Activated CD8-positive, alpha-beta memory T cell treated with anti-CD3 and anti-CD28 coated beads for 36 hours (primary cell): ENCODE measurements at regions not wholly inside any gene's neighbourhood (a gene's known extent, or its start where the extent isn't known, plus 50 kb on each side); places are given as distances from the start of the nearest gene placed in this dataset.

Experiments
- CTCF ChIA-PET: fragments of 350-600 bp; sonication (Branson Sonifier 250); formaldehyde crosslinking; loops from one replicate; lab custom pipeline; 2021; ENCODE audit warnings: antibody characterized with exemption; lab: Charles Lee
- POLR2A ChIA-PET: fragments of 350-600 bp; sonication (Branson Sonifier 250); formaldehyde crosslinking; loops from one replicate; lab custom pipeline; 2021; ENCODE audit warnings: antibody characterized with exemption; lab: Charles Lee

DNA sequence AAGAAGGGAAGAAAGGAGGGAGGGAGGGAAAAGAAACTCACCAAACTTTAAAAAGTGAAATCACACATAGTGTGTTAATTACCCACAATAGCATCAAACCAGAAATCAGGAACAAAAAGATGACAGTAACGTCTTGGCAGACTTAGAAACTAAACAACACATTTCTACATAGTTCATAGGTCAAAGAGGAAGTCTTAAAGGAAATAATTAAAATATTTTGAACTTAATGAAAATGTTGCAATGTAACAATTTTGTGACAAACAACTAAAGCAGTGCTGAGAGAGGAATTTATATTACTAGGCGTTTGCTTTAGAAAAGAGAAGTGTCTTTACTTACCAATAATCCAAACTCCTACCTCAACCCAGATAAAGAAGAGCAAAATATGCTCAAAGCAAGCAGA lies 505.0 kb upstream of the ID2 start:
- CTCF ChIA-PET, result no interaction called here

DNA sequence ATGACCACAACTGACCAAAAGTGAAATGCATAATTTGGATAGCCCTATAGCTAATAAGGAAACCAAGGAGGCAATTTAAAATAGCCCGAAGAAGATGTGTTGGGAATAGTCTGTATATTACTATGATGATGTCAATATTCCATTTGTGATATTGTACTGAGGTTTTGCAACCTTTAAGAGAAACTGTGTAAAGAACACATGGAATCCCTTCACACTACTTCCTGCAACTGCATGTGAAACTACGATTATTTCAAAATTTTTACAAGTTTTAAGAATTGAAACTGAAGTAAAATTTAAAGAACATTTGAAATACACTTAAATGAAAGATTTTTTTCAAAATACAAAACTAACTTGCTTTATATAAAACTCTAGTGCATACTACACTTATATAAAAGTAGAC lies 504.3 kb upstream of the ID2 start:
- ChIA-PET CTCF (no interaction called here), POLR2A (no interaction called here)

More for the DNA sequence above, 505.0 kb upstream of the ID2 start:
- POLR2A ChIA-PET, result no interaction called here

DNA sequence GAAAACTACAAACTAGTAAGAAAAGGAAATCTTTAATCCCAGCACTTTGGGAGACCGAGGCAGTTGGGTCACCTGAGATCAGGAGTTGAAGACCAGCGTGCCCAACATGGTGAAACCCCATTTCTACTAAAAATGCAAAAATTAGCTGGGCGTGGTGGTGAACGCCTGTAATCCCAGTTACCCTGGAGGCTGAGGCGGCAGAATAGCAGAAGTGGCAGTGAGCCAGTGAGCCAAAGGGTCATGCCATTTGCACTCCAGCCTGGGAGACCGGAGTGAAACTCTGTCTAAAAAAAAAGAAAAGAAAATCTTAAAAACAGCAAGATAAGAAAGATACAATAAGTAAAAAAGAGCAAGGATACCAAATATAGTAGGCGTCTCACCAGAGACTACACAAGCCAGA lies 502.9 kb upstream of the ID2 start:
- ChIA-PET POLR2A (no interaction called here), CTCF (no interaction called here)

GRCh38 chr2:8189316-8189715 lies 492.5 kb upstream of the ID2 start:
- ChIA-PET POLR2A (no interaction called here), CTCF (no interaction called here)

- ChIA-PET POLR2A (no interaction called here), CTCF (no interaction called here)
Measured at GRCh38 chr2:8190279-8190678, 491.6 kb upstream of the ID2 start.

- POLR2A ChIA-PET, result no interaction called here
- CTCF ChIA-PET, result no interaction called here
Measured at GRCh38 chr2:8191427-8191826, 490.4 kb upstream of the ID2 start.

GRCh38 chr2:8193146-8193545 lies 488.7 kb upstream of the ID2 start:
- ChIA-PET POLR2A (no interaction called here), CTCF (no interaction called here)

- ChIA-PET CTCF (no interaction called here), POLR2A (no interaction called here)
Measured at GRCh38 chr2:8193686-8194615, 487.9 kb upstream of the ID2 start.

GRCh38 chr2:8195784-8196183 lies 486.1 kb upstream of the ID2 start:
- CTCF ChIA-PET, result no interaction called here

DNA sequence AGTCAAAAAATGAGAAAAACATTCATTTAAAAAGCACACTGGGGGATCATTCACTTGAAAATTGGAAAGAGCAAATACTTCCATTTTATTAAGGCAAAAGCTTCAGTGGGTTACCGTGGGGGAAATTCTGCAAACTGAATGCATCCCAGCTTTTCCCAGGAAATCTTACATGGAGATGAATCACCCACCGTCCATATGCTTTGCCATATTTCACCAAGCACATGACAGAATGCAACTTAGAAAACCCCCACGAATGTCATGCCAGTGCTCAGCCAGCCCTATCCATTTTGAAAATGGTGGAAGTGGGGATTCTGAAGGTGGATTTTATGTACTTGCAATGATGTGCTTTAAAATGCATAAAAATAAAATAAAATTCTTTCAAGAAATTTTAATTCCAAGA lies 485.5 kb upstream of the ID2 start:
- CTCF ChIA-PET, result no interaction called here

More at GRCh38 chr2:8195784-8196183, 486.1 kb upstream of the ID2 start:
- POLR2A ChIA-PET, result no interaction called here

DNA sequence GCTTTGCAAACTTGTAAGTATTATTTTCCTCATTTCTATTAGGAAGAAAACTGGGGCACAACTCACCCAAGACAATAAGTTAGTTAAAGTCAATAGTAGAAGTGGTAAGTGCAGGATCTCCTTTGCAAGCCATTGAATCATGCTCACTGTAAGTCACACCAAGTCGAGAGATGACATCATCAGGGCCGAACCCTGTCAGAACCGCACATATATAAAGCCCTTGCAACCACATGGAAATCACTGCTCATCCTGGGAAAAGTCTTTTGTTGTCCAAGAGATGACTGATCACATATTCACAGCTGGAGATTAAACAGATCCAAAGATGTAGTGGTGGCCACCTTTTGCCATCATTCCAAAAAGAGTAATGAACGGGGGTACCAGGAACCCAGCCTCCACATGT lies 484.8 kb upstream of the ID2 start:
- CTCF ChIA-PET, result no interaction called here
- POLR2A ChIA-PET, result no interaction called here

More for the DNA sequence above, 485.5 kb upstream of the ID2 start:
- POLR2A ChIA-PET, result no interaction called here

DNA sequence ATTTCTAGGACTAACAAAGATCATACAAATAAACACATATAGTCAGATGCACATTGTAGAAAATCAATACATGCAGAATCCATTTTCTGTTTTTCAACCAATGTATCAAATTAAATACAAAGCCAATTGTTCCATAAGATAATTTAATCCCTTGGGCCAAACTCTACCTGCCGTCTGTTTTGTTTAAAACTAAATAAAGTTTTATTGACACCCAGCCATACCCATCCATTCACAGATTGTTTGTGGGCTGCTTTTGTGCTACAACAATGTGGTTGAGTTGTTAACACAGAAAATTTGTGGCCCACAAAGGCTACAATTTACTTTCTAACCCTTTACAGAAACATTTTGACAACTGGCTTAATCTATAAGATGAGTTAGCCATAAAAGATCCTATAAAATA lies 484.0 kb upstream of the ID2 start:
- ChIA-PET CTCF (no interaction called here), POLR2A (no interaction called here)

DNA sequence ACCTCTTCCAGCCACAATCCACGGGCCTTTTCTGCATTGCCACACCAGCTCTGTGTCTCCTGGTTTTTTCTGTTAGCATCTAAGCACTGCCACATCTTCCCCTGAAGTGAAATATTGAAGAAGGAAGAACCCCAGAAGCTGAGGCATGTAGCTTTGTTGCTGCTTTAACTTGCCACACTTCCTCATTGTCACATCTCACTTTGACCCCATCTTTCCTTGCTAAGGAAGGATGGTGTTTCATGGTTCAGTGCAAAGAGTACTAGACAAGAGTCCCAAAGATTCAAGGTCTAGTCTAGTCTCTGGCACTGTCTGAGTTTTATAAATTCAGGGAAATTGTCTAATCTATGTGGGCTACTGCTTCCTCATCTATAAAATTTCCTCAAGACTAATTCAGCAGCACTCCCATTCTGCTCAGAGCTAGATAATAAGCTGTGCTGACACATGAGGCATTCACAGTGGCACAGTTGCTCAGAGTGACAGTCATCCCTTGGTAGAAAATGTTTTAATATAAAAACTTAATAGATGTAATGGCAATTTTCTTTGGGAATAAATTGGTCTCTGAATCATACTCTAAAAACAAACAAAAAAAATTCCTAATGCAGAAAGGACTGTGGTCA lies 483.0 kb upstream of the ID2 start:
- CTCF ChIA-PET, result no interaction called here
- POLR2A ChIA-PET, result no interaction called here

DNA sequence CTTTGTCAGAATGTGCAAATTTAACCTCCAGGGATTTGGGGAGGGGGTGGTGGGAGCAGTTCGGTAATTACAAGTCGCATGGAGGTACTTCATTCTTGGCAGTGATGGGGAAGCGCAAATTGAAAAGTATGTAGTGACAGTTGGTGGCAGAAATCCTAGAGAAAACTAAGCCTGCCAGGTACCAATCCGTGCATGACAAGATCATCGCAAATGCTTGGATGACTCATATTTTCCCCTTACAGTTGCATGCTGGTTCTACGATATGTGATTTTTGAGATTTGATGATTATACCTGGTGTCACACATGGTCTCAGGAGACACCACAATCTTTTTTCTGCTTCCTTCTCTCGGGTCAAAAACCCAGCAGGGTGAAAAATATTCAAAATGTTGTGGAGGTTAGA lies 479.7 kb upstream of the ID2 start:
- POLR2A ChIA-PET, result no interaction called here

GRCh38 chr2:8203364-8203763 lies 478.5 kb upstream of the ID2 start:
- ChIA-PET CTCF (no interaction called here), POLR2A (no interaction called here)

More for the DNA sequence above, 479.7 kb upstream of the ID2 start:
- CTCF ChIA-PET, result no interaction called here

GRCh38 chr2:8204711-8205110 lies 477.1 kb upstream of the ID2 start:
- CTCF ChIA-PET, result interaction anchor here (0.7 kb wide), 1 partner anchor 175 kb away, joined by 3 read pairs; no protein-coding TSS in a partner anchor
- POLR2A ChIA-PET, result no interaction called here

DNA sequence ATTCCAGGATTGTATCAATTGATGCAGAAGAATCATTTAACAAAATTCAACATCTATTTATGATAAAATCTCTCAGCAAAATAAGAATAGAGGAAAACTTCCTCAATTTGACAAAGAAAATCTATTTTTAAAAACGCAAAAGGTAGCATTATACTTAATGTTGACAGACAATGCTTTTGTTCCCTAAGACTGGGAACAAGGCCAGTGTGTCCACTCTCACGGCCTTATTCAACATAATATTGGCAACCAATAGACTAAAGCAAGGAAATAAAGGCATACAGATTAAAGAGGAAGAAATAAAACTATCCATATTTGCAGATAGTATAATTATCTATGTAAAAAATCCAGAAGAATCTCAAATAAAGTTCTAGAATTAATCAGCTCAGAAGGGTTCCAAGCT lies 472.4 kb upstream of the ID2 start:
- ChIA-PET CTCF (no interaction called here), POLR2A (no interaction called here)

DNA sequence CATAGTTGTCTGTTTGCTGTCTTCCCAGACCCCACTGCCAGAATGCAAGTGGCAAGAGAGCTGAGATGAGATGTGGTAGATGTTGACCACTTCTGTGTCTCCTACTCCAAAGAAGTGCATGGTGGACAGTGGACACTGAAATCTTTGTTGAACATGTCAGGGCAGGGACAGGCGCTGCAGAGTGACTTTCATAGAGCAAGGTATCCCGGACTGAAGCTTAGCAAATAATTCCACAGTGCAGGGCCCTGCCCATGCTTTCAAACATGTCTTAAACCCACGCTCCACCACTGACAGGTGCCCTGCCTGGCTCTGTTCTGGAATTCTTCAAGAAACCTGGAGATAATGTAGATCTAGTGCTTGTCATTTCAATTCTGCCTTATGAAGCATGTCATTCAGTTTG lies 470.5 kb upstream of the ID2 start:
- CTCF ChIA-PET, result no interaction called here
- POLR2A ChIA-PET, result no interaction called here

GRCh38 chr2:8212239-8212638 lies 469.6 kb upstream of the ID2 start:
- CTCF ChIA-PET, result no interaction called here

GRCh38 chr2:8214036-8214615 lies 467.7 kb upstream of the ID2 start:
- POLR2A ChIA-PET, result no interaction called here
- CTCF ChIA-PET, result no interaction called here

More at GRCh38 chr2:8212239-8212638, 469.6 kb upstream of the ID2 start:
- POLR2A ChIA-PET, result no interaction called here
